PC-9 (cell line): ENCODE measurements at regions not wholly inside any gene's neighbourhood (a gene's known extent, or its start where the extent isn't known, plus 50 kb on each side); places are given as distances from the start of the nearest gene placed in this dataset.

ENCODE experiments used
- BruUV-seq: library from RNA; stranded (reverse); fragments of 400-500 nt; replicated peaks from 2 replicates; lab custom pipeline; 2021; lab: Mats Ljungman, UMichigan
- CTCF ChIA-PET: fragments of 300-600 bp; sonication (Branson Sonifier 250); formaldehyde crosslinking; loops from one replicate; lab custom pipeline; 2022; ENCODE audit warnings: antibody characterized with exemption; lab: Charles Lee
- POLR2A ChIA-PET: fragments of 300-600 bp; sonication (Branson Sonifier 250); formaldehyde crosslinking; loops from one replicate; lab custom pipeline; 2022; ENCODE audit warnings: antibody characterized with exemption; ENCODE audit not compliant: unreplicated experiment; lab: Charles Lee
- DNase-seq, 2 experiments: peaks; one replicate each; pipeline versions ENCODE4 v3.0.0 to v3.0.0-alpha.2; 2015 to 2022; ENCODE audit warnings: mixed read lengths in 1 of 2
- H2AFZ ChIP-seq: fragments of 200-600 bp; sonication (generic); 2 replicates; pipeline ENCODE4 v1.8.1; 2017; ENCODE audit warnings: antibody characterized with exemption
- H3F3A ChIP-seq: fragments of 200-600 bp; sonication (generic); 2 replicates; pipeline ENCODE4 v1.8.1; 2017; ENCODE audit warnings: antibody characterized with exemption, mild to moderate bottlenecking, low read depth; ENCODE audit not compliant: insufficient read depth
- H3K27ac ChIP-seq: fragments of 200-600 bp; sonication (generic); 2 replicates; pipeline ENCODE4 v1.6.1; 2016; ENCODE audit warnings: mixed run types
- H3K27me3 ChIP-seq: fragments of 200-600 bp; sonication (generic); 2 replicates; pipeline ENCODE4 v1.6.1; 2016; ENCODE audit warnings: low read depth, mixed run types; ENCODE audit not compliant: insufficient read depth
- H3K36me3 ChIP-seq: fragments of 200-600 bp; sonication (generic); 2 replicates; pipeline ENCODE4 v1.6.1; 2016; ENCODE audit warnings: low read depth, mixed run types
- H3K4me1 ChIP-seq: fragments of 200-600 bp; sonication (generic); replicated peaks from 2 replicates; pipeline ENCODE4 v1.6.1; 2016; ENCODE audit warnings: mixed run types; ENCODE audit not compliant: insufficient read depth
- H3K4me2 ChIP-seq: fragments of 200-600 bp; sonication (generic); 2 replicates; pipeline ENCODE4 v1.6.1; 2017; ENCODE audit warnings: mixed run types
- H3K4me3 ChIP-seq: fragments of 200-600 bp; sonication (generic); 2 replicates; pipeline ENCODE4 v1.6.1; 2016; ENCODE audit warnings: mixed run types
- H3K79me2 ChIP-seq: fragments of 200-600 bp; sonication (generic); 2 replicates; pipeline ENCODE4 v1.6.1; 2017; ENCODE audit warnings: low read depth, mixed run types
- H3K9me2 ChIP-seq: fragments of 200-600 bp; sonication (generic); 2 replicates; pipeline ENCODE4 v1.8.1; 2017; ENCODE audit warnings: mild to moderate bottlenecking; ENCODE audit not compliant: insufficient read depth
- H3K9me3 ChIP-seq: fragments of 200-600 bp; sonication (generic); 2 replicates; pipeline ENCODE4 v1.8.1; 2016; ENCODE audit warnings: low read depth; ENCODE audit not compliant: insufficient read depth
- H4K20me1 ChIP-seq: fragments of 200-600 bp; sonication (generic); 2 replicates; pipeline ENCODE4 v1.8.1; 2017; ENCODE audit not compliant: insufficient read depth
- CTCF ChIP-seq: fragments of 200-600 bp; sonication (generic); conservative IDR thresholded peaks from 2 replicates; pipeline ENCODE4 v1.6.1; 2017; ENCODE audit warnings: mixed run types, antibody characterized with exemption, mild to moderate bottlenecking, moderate library complexity
- EZH2 ChIP-seq: fragments of 200-600 bp; sonication (generic); IDR thresholded peaks from 2 replicates; pipeline ENCODE4 v1.8.0; 2017; ENCODE audit warnings: antibody characterized with exemption, low read depth
- intact Hi-C: fragments of 100-400 bp; cut with micrococcal nuclease; formaldehyde crosslinking; loops from one replicate; pipeline ENCODE4 v1.10.0; 2022; ENCODE audit not compliant: unreplicated experiment

- Histone ChIP-seq H3K9me3 (no peaks in the 10 kb centered on the region), H3K4me2 (no peak overlapping the region), H3K27me3 (peaks cover 40% of the 10 kb centered on the region), H3K27ac (no peak overlapping the region), H3K36me3 (no peaks in the 10 kb centered on the region), H3K4me1 (no peaks in the 10 kb centered on the region), H2AFZ (no peak overlapping the region), H3K79me2 (no peaks in the 10 kb centered on the region), H3K9me2 (no peaks in the 10 kb centered on the region), H3K4me3 (no peak overlapping the region), H4K20me1 (no peaks in the 10 kb centered on the region), H3F3A (no peaks in the 10 kb centered on the region)
- DNase-seq: no peak
- POLR2A ChIA-PET: no interaction called here
- no TSS peak for BruUV-seq
- no peak for TF ChIP-seq CTCF
- TF ChIP-seq EZH2: no peak
- CTCF ChIA-PET: no interaction called here
- intact Hi-C loops: no loop called here
Observed at GRCh38 chr1:18004278-18004677, 103.3 kb upstream of the IGSF21 start.

GRCh38 chr1:18005238-18005637 is 102.4 kb upstream of the IGSF21 start:
- Histone ChIP-seq H3K9me3 (no peaks in the 10 kb centered on the region), H3K36me3 (no peaks in the 10 kb centered on the region), H2AFZ (no peak overlapping the region), H3K27ac (no peak overlapping the region), H3K9me2 (no peaks in the 10 kb centered on the region), H3K4me2 (no peak overlapping the region), H3K4me1 (no peaks in the 10 kb centered on the region), H3K27me3 (peaks cover 40% of the 10 kb centered on the region), H3K4me3 (no peak overlapping the region), H3F3A (no peaks in the 10 kb centered on the region), H4K20me1 (no peaks in the 10 kb centered on the region), H3K79me2 (no peaks in the 10 kb centered on the region)
- TF ChIP-seq EZH2 (no peak), CTCF (no peak)
- CTCF ChIA-PET: no interaction called here
- POLR2A ChIA-PET: no interaction called here
- no TSS peak for BruUV-seq
- no peak for DNase-seq
- intact Hi-C loops: no loop called here

- H3K4me2 ChIP-seq: no peak overlapping the region
- BruUV-seq: no TSS peak
- TF ChIP-seq EZH2: no peak
- no peak for TF ChIP-seq CTCF
- H4K20me1 ChIP-seq: no peaks in the 10 kb centered on the region
- no peak for DNase-seq
- no peaks in the 10 kb centered on the region for H3K9me3 ChIP-seq
- no peak overlapping the region for H3K27ac ChIP-seq
- no peaks in the 10 kb centered on the region for H3F3A ChIP-seq
- H3K4me3 ChIP-seq: no peak overlapping the region
- H2AFZ ChIP-seq: no peak overlapping the region
- no peaks in the 10 kb centered on the region for H3K4me1 ChIP-seq
- POLR2A ChIA-PET: no interaction called here
- H3K9me2 ChIP-seq: no peaks in the 10 kb centered on the region
- H3K36me3 ChIP-seq: no peaks in the 10 kb centered on the region
- peaks cover 32% of the 10 kb centered on the region for H3K27me3 ChIP-seq
- intact Hi-C loops: no loop called here
- no peaks in the 10 kb centered on the region for H3K79me2 ChIP-seq
- CTCF ChIA-PET: no interaction called here
Observed at GRCh38 chr1:18007391-18008041, 100.1 kb upstream of the IGSF21 start.
